NOMO-1 treated with DMSO at 0.1 percent for 48 hours (cell line): ENCODE measurements at regions not wholly inside any gene's neighbourhood (a gene's known extent, or its start where the extent isn't known, plus 50 kb on each side); places are given as distances from the start of the nearest gene placed in this dataset.
"Not testable (repeated sequence)": the region's sequence is repeated elsewhere in the genome, so short reads cannot be mapped to it uniquely, and the experiment has no call there.

Experiments used
- DNase-seq: peaks from one replicate; lab custom pipeline; 2025; ENCODE audit not compliant: unreplicated experiment; lab: John Stamatoyannopoulos, UW

- DNase-seq: no peak
Observed at GRCh38 chr22:23466351-23466750, 113.7 kb downstream of the IGLL1 start.

- not testable (repeated sequence) for DNase-seq
Observed at GRCh38 chr22:23464796-23465195, 115.3 kb downstream of the IGLL1 start.

- DNase-seq: not testable (repeated sequence)
Observed at GRCh38 chr22:23460517-23461031, 119.5 kb downstream of the IGLL1 start.

GRCh38 chr22:23459645-23460516 is 120.2 kb downstream of the IGLL1 start:
- not testable (repeated sequence) for DNase-seq

- DNase-seq: no peak
Observed at GRCh38 chr22:23458663-23459541, 121.2 kb downstream of the IGLL1 start.

DNA sequence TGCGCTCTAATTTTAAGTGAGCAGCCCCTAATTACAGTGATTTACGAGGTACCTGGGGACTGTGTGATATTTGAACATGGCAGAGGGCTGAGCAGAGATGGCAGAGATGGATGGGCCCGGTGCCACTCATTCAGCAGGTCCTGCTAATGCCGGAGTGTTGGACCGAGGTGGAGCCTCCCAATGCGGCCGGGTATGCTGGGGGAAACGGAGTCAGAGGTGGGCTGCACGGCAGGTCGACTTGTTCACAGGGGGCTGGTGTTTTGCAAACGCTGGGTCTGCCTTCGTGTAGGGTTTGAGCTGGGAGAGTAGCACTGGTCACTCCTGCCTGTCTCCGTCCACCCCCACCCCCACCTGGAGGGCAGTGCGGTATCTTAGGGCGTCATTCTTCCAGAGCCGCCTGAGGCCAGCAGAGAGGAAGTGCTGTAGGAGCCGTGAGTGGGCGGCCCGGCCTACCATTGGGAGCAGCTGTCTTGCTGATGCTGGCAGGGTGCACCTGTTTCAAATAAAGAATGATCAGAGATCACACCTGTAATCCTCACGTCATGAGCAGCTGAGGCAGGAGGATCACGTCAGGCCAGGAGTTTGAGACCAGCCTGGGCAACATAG is 122.6 kb downstream of the IGLL1 start:
- no peak for DNase-seq

- peak; percentile 12 for DNase-seq
Observed at GRCh38 chr22:23456666-23457379, 123.3 kb downstream of the IGLL1 start.

DNA sequence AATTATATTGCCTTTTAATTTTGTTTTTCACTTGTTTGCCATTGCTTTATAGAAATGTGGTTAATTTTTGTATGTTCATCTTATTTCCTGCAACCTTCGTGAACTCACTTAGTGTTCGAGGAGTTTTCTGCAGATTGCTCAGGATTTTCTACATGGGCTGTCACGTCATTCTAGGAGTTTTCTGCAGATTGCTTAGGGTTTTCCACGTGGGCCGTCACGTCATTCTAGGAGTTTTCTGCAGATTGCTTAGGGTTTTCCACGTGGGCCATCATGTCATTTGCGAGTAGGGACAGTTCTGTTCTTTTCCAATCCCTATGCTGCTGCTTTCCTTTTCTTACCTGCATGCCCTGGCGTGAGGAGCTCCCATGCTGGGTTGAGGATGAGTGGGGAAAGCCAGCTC is 125.7 kb downstream of the IGLL1 start:
- not testable (repeated sequence) for DNase-seq

- DNase-seq: no peak
Observed at GRCh38 chr22:23453277-23453676, 126.8 kb downstream of the IGLL1 start.

GRCh38 chr22:23452231-23453010 is 127.7 kb downstream of the IGLL1 start:
- no peak for DNase-seq

GRCh38 chr22:23451452-23452230 is 128.4 kb downstream of the IGLL1 start:
- DNase-seq: not testable (repeated sequence)

- DNase-seq: not testable (repeated sequence)
Observed at GRCh38 chr22:23450821-23451220, 129.3 kb downstream of the IGLL1 start.

GRCh38 chr22:23450434-23450795 is 129.7 kb downstream of the IGLL1 start:
- no peak for DNase-seq

DNA sequence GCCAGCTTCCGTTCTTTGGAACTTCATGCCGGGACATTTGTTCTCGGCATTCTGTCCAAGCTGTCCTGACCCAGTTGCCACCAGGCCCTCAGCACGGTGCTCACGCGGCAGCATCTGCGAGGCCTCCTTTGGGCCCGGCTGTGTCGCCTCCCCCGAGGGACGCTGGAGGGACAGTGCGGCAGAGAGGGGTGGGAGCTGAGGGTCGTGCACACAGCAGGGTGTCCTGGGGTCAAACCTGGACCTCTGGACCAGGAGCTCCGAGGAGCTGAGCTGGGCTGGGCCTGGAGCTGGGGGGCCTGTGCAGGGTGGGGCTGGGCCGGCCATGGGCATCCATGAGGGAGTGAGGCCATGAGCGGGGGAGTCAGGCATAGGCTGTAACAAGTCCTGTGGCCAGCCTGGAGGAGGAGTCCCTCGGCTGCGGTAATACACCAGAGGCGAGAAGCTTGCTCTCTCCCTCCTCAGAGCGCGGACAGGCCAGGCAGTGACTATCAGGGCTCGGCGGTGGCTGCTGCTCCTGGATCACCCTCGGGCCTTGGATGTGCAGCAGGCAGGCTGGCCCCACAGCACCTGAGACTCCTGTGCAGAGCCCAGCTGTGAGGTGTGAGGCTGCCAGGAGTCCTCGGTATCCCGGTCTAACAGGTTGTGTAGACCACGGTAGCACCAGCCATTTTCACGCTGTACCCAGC is 130.2 kb downstream of the IGLL1 start:
- DNase-seq: not testable (repeated sequence)

DNA sequence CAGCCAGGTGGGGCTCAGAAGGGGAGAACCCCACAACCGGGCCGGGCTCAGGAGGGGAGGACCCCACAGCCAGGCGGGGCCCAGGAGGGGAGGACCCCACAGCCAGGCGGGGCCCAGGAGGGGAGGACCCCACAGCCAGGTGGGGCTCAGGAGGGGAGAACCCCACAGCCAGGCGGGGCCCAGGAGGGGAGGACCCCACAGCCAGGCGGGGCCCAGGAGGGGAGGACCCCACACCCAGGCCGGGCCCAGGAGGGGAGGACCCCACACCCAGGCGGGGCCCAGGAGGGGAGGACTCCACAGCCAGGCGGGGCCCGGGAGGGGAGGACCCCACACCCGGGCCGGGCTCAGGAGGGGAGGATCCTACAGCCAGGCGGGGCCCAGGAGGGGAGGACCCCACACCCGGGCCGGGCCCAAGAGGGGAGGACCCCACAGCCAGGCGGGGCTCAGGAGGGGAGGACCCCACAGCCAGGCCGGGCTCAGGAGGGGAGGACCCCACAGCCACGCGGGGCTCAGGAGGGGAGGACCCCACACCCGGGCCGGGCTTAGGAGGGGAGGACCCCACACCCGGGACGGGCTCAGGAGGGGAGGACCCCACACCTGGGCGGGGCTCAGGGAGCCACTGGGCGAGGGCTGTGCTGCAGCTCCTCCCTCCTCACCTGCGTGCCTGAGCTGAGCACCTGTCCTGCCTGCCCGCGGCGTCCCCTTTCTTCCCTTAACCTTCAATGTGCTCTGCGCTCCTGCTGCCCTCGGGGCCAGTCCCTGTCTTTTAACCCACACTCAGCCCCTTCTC is 131.4 kb downstream of the IGLL1 start:
- not testable (repeated sequence) for DNase-seq

- DNase-seq: no peak
Observed at GRCh38 chr22:23446796-23447350, 133.2 kb downstream of the IGLL1 start.

DNA sequence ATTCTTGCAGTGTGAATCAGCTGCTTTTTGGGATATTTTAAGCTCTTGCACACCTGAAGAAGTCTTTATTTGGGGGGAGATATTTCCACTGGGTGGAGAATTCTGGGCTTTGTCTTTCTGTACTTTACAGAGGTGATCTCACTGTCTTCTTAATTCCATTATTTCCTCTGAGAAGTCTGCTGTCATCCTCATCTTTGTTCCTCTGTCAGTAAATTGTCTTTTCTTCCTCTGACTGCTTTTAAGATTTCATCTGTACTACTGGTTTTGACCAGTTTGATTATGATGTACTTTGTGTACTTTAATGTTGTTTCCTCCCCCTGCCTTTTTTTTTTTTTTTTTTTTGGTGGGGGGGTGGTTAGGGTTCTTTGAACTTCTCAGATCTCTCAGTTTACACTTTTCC is 133.9 kb downstream of the IGLL1 start:
- not testable (repeated sequence) for DNase-seq
